ENCODE measurements at regions not wholly inside any gene's neighbourhood (a gene's known extent, or its start where the extent isn't known, plus 50 kb on each side); places are given as distances from the start of the nearest gene placed in this dataset.

- no peak overlapping the region for H3K27ac ChIP-seq (ENCODE audit: low read length)
- no peak overlapping the region for H3K4me3 ChIP-seq (ENCODE audit: low read length)
- no peaks in the 10 kb centered on the region for H3K27me3 ChIP-seq (ENCODE audit: insufficient read depth, low read depth, low read length)
- H3K4me2 ChIP-seq (ENCODE audit: low read length) = no peak overlapping the region
- H3F3A ChIP-seq (ENCODE audit: insufficient read depth, low read length, poor library complexity, severe bottlenecking) = no peaks in the 10 kb centered on the region
- no peak for TF ChIP-seq POLR2AphosphoS5 (IDR thresholded peaks at IDR 0.05)
- no peak for TF ChIP-seq TAF1 (IDR thresholded peaks at IDR 0.05; ENCODE audit: low read depth)
- TF ChIP-seq EZH2 (IDR thresholded peaks at IDR 0.05; ENCODE audit: borderline replicate concordance, insufficient read depth, low read length, poor library complexity, severe bottlenecking) = no peak
- no peak for TF ChIP-seq MXI1 (conservative IDR thresholded peaks at IDR 0.05; ENCODE audit: poor library complexity, severe bottlenecking)
- no peak for TF ChIP-seq EP300 (conservative IDR thresholded peaks at IDR 0.05; ENCODE audit: poor library complexity, severe bottlenecking)
- TF ChIP-seq CTCF (IDR thresholded peaks at IDR 0.05; ENCODE audit: poor library complexity, severe bottlenecking) = no peak
- no peak for TF ChIP-seq RAD21 (conservative IDR thresholded peaks at IDR 0.05)
- TF ChIP-seq SMC3 (conservative IDR thresholded peaks at IDR 0.05; ENCODE audit: poor library complexity) = no peak
- TF ChIP-seq, protein P1, sequence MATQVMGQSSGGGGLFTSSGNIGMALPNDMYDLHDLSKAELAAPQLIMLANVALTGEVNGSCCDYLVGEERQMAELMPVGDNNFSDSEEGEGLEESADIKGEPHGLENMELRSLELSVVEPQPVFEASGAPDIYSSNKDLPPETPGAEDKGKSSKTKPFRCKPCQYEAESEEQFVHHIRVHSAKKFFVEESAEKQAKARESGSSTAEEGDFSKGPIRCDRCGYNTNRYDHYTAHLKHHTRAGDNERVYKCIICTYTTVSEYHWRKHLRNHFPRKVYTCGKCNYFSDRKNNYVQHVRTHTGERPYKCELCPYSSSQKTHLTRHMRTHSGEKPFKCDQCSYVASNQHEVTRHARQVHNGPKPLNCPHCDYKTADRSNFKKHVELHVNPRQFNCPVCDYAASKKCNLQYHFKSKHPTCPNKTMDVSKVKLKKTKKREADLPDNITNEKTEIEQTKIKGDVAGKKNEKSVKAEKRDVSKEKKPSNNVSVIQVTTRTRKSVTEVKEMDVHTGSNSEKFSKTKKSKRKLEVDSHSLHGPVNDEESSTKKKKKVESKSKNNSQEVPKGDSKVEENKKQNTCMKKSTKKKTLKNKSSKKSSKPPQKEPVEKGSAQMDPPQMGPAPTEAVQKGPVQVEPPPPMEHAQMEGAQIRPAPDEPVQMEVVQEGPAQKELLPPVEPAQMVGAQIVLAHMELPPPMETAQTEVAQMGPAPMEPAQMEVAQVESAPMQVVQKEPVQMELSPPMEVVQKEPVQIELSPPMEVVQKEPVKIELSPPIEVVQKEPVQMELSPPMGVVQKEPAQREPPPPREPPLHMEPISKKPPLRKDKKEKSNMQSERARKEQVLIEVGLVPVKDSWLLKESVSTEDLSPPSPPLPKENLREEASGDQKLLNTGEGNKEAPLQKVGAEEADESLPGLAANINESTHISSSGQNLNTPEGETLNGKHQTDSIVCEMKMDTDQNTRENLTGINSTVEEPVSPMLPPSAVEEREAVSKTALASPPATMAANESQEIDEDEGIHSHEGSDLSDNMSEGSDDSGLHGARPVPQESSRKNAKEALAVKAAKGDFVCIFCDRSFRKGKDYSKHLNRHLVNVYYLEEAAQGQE (IDR thresholded peaks at IDR 0.05; ENCODE audit: borderline replicate concordance) = no peak
- no peaks in the 10 kb centered on the region for H3K36me3 ChIP-seq (ENCODE audit: insufficient read depth, low read length)
- H2AFZ ChIP-seq (ENCODE audit: low read depth, low read length) = no peak overlapping the region
- H3K79me2 ChIP-seq (replicated peaks; ENCODE audit: insufficient read depth, low read length) = no peaks in the 10 kb centered on the region
- H3K9ac ChIP-seq (ENCODE audit: low read length) = no peak overlapping the region
- H4K20me1 ChIP-seq (ENCODE audit: insufficient read depth) = no peaks in the 10 kb centered on the region
- no peaks in the 10 kb centered on the region for H3K9me3 ChIP-seq (ENCODE audit: low read length)
- no peaks in the 10 kb centered on the region for H3K9me2 ChIP-seq (ENCODE audit: insufficient read depth, low read length)
Observed at GRCh38 chr3:23720059-23720458, 85.7 kb upstream of the UBE2E1 start.

DNA sequence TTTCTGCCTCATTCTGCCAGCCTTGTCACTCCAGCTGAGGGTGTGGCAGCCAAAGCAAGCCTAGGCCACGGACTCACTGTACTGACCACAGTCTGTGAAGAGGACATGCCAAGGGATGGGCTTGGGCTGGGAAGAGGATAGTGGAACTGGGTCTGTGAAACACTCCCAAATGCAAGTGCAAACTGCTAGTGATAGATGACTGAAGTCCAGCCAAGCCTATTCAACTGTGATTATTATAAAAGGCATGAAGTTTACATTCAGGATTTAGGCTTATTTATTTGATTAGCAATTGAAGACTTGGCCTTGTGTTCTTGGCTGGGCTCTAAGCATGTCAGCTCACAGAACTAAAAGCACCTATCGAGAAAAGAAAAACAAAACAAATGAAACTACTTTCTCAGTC, 84.9 kb upstream of the UBE2E1 start:
- H3K79me2 ChIP-seq (replicated peaks; ENCODE audit: insufficient read depth, low read length) = no peaks in the 10 kb centered on the region
- H3K27me3 ChIP-seq (ENCODE audit: insufficient read depth, low read depth, low read length) = no peaks in the 10 kb centered on the region
- no peak overlapping the region for H3K4me2 ChIP-seq (ENCODE audit: low read length)
- H3K36me3 ChIP-seq (ENCODE audit: insufficient read depth, low read length) = no peaks in the 10 kb centered on the region
- H3K9me2 ChIP-seq (ENCODE audit: insufficient read depth, low read length) = no peaks in the 10 kb centered on the region
- H3K27ac ChIP-seq (ENCODE audit: low read length) = no peak overlapping the region
- no peaks in the 10 kb centered on the region for H4K20me1 ChIP-seq (ENCODE audit: insufficient read depth)
- TF ChIP-seq, protein P1 (IDR thresholded peaks at IDR 0.05; ENCODE audit: borderline replicate concordance) = no peak
- TF ChIP-seq CTCF (IDR thresholded peaks at IDR 0.05; ENCODE audit: poor library complexity, severe bottlenecking) (no peak), SMC3 (conservative IDR thresholded peaks at IDR 0.05; ENCODE audit: poor library complexity) (no peak), EZH2 (IDR thresholded peaks at IDR 0.05; ENCODE audit: borderline replicate concordance, insufficient read depth, low read length, poor library complexity, severe bottlenecking) (no peak)
- no peak overlapping the region for H3K9ac ChIP-seq (ENCODE audit: low read length)
- no peak overlapping the region for H3K4me3 ChIP-seq (ENCODE audit: low read length)
- no peak overlapping the region for H2AFZ ChIP-seq (ENCODE audit: low read depth, low read length)
- no peaks in the 10 kb centered on the region for H3F3A ChIP-seq (ENCODE audit: insufficient read depth, low read length, poor library complexity, severe bottlenecking)
- no peaks in the 10 kb centered on the region for H3K9me3 ChIP-seq (ENCODE audit: low read length)

Data from neural cell (in vitro differentiated cells).